Ectodermal cell (in vitro differentiated cells): ENCODE measurements at regions not wholly inside any gene's neighbourhood (a gene's known extent, or its start where the extent isn't known, plus 50 kb on each side); places are given as distances from the start of the nearest gene placed in this dataset.

ENCODE experiments used
- H3K27ac ChIP-seq: 2 replicates; pipeline ENCODE4 v1.7.0; 2013; ENCODE audit warnings: mild to moderate bottlenecking, low read depth, low read length; ENCODE audit not compliant: insufficient read depth, poor library complexity, severe bottlenecking
- H3K27me3 ChIP-seq: 2 replicates; pipeline ENCODE4 v1.7.0; 2013; ENCODE audit warnings: mild to moderate bottlenecking, low read length; ENCODE audit not compliant: insufficient read depth, control insufficient read depth, poor library complexity, severe bottlenecking
- H3K36me3 ChIP-seq: one replicate; pipeline ENCODE4 v1.7.0; 2013; ENCODE audit warnings: low read length; ENCODE audit not compliant: control insufficient read depth, insufficient read depth
- H3K4me1 ChIP-seq: one replicate; pipeline ENCODE4 v1.7.0; 2013; ENCODE audit warnings: low read length; ENCODE audit not compliant: control insufficient read depth, insufficient read depth
- H3K4me3 ChIP-seq: 2 replicates; pipeline ENCODE4 v1.7.0; 2013; ENCODE audit warnings: low read depth, low read length, control low read depth; ENCODE audit not compliant: insufficient read depth
- H3K9me3 ChIP-seq: 2 replicates; pipeline ENCODE4 v1.7.0; 2013; ENCODE audit warnings: mild to moderate bottlenecking, low read length, moderate library complexity; ENCODE audit not compliant: control insufficient read depth
- WGBS, 2 experiments: methylation state at CpG; one replicate each; pipeline ENCODE4 v1.1.7; 2013; ENCODE audit warnings: missing lambda C conversion rate in 2 of 2; 5-methylcytosine and 5-hydroxymethylcytosine counted together

GRCh38 chr18:61173554-61173953 lies 159.7 kb upstream of the CDH20 start:
- H3K4me1 ChIP-seq, result no peaks in the 10 kb centered on the region
- H3K36me3 ChIP-seq, result no peaks in the 10 kb centered on the region
- WGBS, 2 experiments, result 94 to 96% methylated on average over 6 of the region's 6 CpGs

GRCh38 chr18:61183798-61184197 lies 149.4 kb upstream of the CDH20 start:
- Histone ChIP-seq H3K4me1 (no peaks in the 10 kb centered on the region), H3K27me3 (no peaks in the 10 kb centered on the region), H3K9me3 (no peaks in the 10 kb centered on the region), H3K36me3 (no peaks in the 10 kb centered on the region), H3K4me3 (no peak overlapping the region), H3K27ac (no peak overlapping the region)

More at GRCh38 chr18:61173554-61173953, 159.7 kb upstream of the CDH20 start:
- Histone ChIP-seq H3K4me3 (no peak overlapping the region), H3K9me3 (no peaks in the 10 kb centered on the region), H3K27me3 (no peaks in the 10 kb centered on the region), H3K27ac (no peak overlapping the region)

- H3K27me3 ChIP-seq, result no peaks in the 10 kb centered on the region
- H3K4me1 ChIP-seq, result no peaks in the 10 kb centered on the region
- H3K9me3 ChIP-seq, result no peaks in the 10 kb centered on the region
- no peaks in the 10 kb centered on the region for H3K36me3 ChIP-seq
- H3K27ac ChIP-seq, result no peak overlapping the region
- H3K4me3 ChIP-seq, result no peak overlapping the region
- WGBS, 2 experiments, result 94 to 95% methylated on average over 3 of the region's 3 CpGs
Measured at GRCh38 chr18:61187971-61188370, 145.3 kb upstream of the CDH20 start.

- Histone ChIP-seq H3K27me3 (no peaks in the 10 kb centered on the region), H3K36me3 (no peaks in the 10 kb centered on the region), H3K4me3 (no peak overlapping the region), H3K4me1 (no peaks in the 10 kb centered on the region), H3K27ac (no peak overlapping the region), H3K9me3 (no peaks in the 10 kb centered on the region)
- 94 to 100% methylated on average over 1 to 2 of the region's 3 CpGs for WGBS, 2 experiments
Measured at GRCh38 chr18:61189376-61189775, 143.9 kb upstream of the CDH20 start.

- H3K4me3 ChIP-seq, result no peak overlapping the region
- H3K27ac ChIP-seq, result no peak overlapping the region
- no peaks in the 10 kb centered on the region for H3K9me3 ChIP-seq
- 88 to 93% methylated on average over 4 of the region's 4 CpGs for WGBS, 2 experiments
- no peaks in the 10 kb centered on the region for H3K4me1 ChIP-seq
- no peaks in the 10 kb centered on the region for H3K36me3 ChIP-seq
- H3K27me3 ChIP-seq, result no peaks in the 10 kb centered on the region
Measured at GRCh38 chr18:61194726-61195125, 138.5 kb upstream of the CDH20 start.

GRCh38 chr18:61196750-61197149 lies 136.5 kb upstream of the CDH20 start:
- Histone ChIP-seq H3K9me3 (no peaks in the 10 kb centered on the region), H3K27me3 (no peaks in the 10 kb centered on the region), H3K4me3 (no peak overlapping the region), H3K36me3 (no peaks in the 10 kb centered on the region), H3K4me1 (no peaks in the 10 kb centered on the region), H3K27ac (no peak overlapping the region)
- 90 to 97% methylated on average over 3 to 4 of the region's 4 CpGs for WGBS, 2 experiments

GRCh38 chr18:61198486-61198885 lies 134.7 kb upstream of the CDH20 start:
- H3K36me3 ChIP-seq, result no peaks in the 10 kb centered on the region
- no peaks in the 10 kb centered on the region for H3K27me3 ChIP-seq
- H3K4me3 ChIP-seq, result no peak overlapping the region
- no peaks in the 10 kb centered on the region for H3K9me3 ChIP-seq
- no peaks in the 10 kb centered on the region for H3K4me1 ChIP-seq
- no peak overlapping the region for H3K27ac ChIP-seq

GRCh38 chr18:61199171-61199848 lies 133.9 kb upstream of the CDH20 start:
- H3K4me3 ChIP-seq, result no peak overlapping the region
- no peaks in the 10 kb centered on the region for H3K9me3 ChIP-seq
- no peak overlapping the region for H3K27ac ChIP-seq
- 95 to 97% methylated on average over 2 to 3 of the region's 3 CpGs for whole genome bisulfite sequencing, 2 experiments
- H3K4me1 ChIP-seq, result no peaks in the 10 kb centered on the region
- H3K36me3 ChIP-seq, result no peaks in the 10 kb centered on the region
- no peaks in the 10 kb centered on the region for H3K27me3 ChIP-seq

GRCh38 chr18:61201511-61201910 lies 131.7 kb upstream of the CDH20 start:
- no peaks in the 10 kb centered on the region for H3K27me3 ChIP-seq
- H3K4me3 ChIP-seq, result no peak overlapping the region
- H3K27ac ChIP-seq, result no peak overlapping the region
- no peaks in the 10 kb centered on the region for H3K4me1 ChIP-seq
- no peaks in the 10 kb centered on the region for H3K9me3 ChIP-seq
- 90 to 100% methylated on average over 1 to 2 of the region's 2 CpGs for WGBS, 2 experiments
- no peaks in the 10 kb centered on the region for H3K36me3 ChIP-seq

GRCh38 chr18:61203151-61203550 lies 130.1 kb upstream of the CDH20 start:
- H3K4me1 ChIP-seq, result no peaks in the 10 kb centered on the region
- 83 to 88% methylated on average over 1 of the region's 1 CpG for WGBS, 2 experiments
- no peak overlapping the region for H3K4me3 ChIP-seq
- H3K27me3 ChIP-seq, result no peaks in the 10 kb centered on the region
- no peak overlapping the region for H3K27ac ChIP-seq
- H3K36me3 ChIP-seq, result no peaks in the 10 kb centered on the region
- H3K9me3 ChIP-seq, result no peaks in the 10 kb centered on the region

- no peaks in the 10 kb centered on the region for H3K36me3 ChIP-seq
- H3K27ac ChIP-seq, result no peak overlapping the region
- 95% methylated on average over 5 of the region's 5 CpGs for WGBS, 2 experiments
- H3K4me3 ChIP-seq, result no peak overlapping the region
- no peaks in the 10 kb centered on the region for H3K27me3 ChIP-seq
- H3K4me1 ChIP-seq, result no peaks in the 10 kb centered on the region
- no peaks in the 10 kb centered on the region for H3K9me3 ChIP-seq
Measured at GRCh38 chr18:61209801-61210200, 123.4 kb upstream of the CDH20 start.
